Peyer's patch (tissue), 4 donors: ENCODE measurements at regions not wholly inside any gene's neighbourhood (a gene's known extent, or its start where the extent isn't known, plus 50 kb on each side); places are given as distances from the start of the nearest gene placed in this dataset.

Experiments
- POLR2A ChIP-seq, 2 donors: fragments of 450-650 bp; IDR thresholded peaks; one replicate each; pipeline ENCODE4 v1.5.1; 2017; ENCODE audit warnings: antibody characterized with exemption in 2 of 2, mild to moderate bottlenecking in 2 of 2, moderate library complexity in 2 of 2
- TF ChIP-seq, protein P1 (sequence below), 6 experiments: fragments of 450-650 bp in 4 of 6; fragments of 200-600 bp in 2 of 6; sonication (generic) in 1 of 6; IDR thresholded peaks; one replicate each; pipeline ENCODE4 v1.5.1; 2017 to 2019; ENCODE audit warnings: antibody characterized with exemption in 6 of 6, mild to moderate bottlenecking in 3 of 6, moderate library complexity in 1 of 6

DNA sequence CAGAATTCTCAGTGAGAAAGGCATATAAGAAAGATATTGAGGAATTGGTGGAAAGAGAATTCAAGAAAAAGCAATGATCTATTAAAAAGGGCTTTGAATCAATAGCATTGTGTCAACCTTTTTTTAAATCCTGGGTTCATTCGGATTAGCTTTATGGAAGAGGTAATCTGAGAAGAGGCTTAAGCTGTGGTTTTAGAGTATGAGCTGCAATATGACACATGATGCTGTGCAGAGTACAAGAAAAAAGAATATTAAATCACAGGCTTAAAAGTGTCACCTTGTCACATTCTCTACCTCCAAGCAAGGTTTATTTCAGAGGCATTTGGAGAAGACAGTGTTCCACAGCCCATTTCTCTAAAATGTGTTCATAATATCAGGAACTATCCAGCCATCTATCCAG, 128.9 kb downstream of the RTP4 start:
- TF ChIP-seq, protein P1, sequence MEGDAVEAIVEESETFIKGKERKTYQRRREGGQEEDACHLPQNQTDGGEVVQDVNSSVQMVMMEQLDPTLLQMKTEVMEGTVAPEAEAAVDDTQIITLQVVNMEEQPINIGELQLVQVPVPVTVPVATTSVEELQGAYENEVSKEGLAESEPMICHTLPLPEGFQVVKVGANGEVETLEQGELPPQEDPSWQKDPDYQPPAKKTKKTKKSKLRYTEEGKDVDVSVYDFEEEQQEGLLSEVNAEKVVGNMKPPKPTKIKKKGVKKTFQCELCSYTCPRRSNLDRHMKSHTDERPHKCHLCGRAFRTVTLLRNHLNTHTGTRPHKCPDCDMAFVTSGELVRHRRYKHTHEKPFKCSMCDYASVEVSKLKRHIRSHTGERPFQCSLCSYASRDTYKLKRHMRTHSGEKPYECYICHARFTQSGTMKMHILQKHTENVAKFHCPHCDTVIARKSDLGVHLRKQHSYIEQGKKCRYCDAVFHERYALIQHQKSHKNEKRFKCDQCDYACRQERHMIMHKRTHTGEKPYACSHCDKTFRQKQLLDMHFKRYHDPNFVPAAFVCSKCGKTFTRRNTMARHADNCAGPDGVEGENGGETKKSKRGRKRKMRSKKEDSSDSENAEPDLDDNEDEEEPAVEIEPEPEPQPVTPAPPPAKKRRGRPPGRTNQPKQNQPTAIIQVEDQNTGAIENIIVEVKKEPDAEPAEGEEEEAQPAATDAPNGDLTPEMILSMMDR (IDR thresholded peaks at IDR 0.05): no peak
- no peak for TF ChIP-seq POLR2A (IDR thresholded peaks at IDR 0.05)
